ENCODE measurements at regions not wholly inside any gene's neighbourhood (a gene's known extent, or its start where the extent isn't known, plus 50 kb on each side); places are given as distances from the start of the nearest gene placed in this dataset.
"Not testable (repeated sequence)": the region's sequence is repeated elsewhere in the genome, so short reads cannot be mapped to it uniquely, and the experiment has no call there.

GRCh38 chr15:62332472-62332871 is 167.4 kb upstream of the C2CD4B start:
- not testable (repeated sequence) for TF ChIP-seq CTCF, POLR2A (IDR thresholded peaks at IDR 0.05)
